ENCODE measurements at regions not wholly inside any gene's neighbourhood (a gene's known extent, or its start where the extent isn't known, plus 50 kb on each side); places are given as distances from the start of the nearest gene placed in this dataset.
"Not testable (repeated sequence)": the region's sequence is repeated elsewhere in the genome, so short reads cannot be mapped to it uniquely, and the experiment has no call there.

DNA sequence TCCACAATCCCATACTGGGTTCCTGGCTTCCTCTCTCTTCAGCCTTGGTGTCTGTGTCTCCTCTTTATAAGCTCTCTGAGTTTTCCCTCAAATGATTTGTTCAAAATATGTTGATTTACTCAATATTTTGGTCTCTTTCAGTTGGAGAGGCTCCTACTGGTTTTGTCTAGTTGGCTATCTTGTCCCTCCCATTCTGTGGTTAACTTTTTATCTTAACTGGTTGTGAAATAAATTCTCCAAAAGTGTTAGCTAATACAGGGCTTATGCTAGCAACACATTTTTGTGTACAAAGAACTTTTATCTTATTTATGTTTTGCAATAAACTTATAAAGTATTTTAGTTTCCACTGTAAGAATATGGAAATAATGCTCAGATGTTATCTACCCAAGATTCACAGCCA lies 200.9 kb downstream of the AASDHPPT start:
- DNase-seq: no peak

DNA sequence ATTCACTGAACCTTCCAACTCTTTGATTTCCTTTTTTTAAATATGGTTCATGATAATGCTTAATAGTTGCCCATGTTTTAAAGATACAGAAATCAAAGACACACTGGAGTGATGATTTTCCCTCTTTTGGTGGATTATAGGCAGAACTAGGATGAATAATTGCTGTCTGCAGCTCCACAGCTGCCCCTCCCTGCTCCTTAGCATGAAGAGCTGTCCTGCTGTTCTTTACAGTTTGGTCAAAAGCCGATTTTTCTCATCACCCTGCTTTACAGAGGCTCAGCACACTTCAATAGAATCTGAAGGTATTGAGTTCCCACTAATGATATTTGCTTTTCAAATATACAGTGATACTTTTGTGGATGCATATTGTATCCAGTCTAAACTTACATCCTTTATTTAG lies 202.6 kb downstream of the AASDHPPT start:
- DNase-seq: no peak

DNA sequence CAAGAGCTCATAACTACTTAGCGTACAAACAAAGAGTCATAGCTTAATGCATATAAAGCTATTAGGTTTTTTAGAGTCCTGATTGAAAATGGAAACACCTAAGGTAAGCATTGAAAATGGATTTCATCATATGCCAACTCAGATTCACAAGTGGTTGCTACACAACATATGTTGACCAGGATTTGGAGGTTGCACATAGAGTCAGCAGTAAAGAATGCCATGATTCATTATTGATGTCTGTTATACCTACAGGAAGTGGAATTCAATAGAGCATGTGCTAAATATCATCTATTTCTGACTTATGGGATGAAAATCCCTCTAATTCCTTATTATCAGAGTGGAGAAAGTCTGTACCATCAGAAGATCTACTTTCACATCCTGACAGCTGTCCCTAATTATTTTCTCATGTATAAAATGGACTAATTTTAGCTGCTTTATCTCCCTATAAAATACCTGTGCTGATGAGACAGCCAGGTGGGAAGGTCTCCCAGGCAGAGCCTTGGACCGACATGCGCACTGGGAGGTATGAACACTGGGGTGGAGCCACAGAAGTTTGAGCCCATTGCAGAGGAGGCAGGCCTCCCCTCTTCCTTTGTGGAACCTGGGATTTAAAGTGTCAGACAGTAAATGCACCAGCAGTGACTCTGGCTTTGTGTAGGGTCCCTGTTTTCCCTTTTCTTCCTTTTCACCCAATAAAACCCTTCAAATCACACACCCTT lies 204.2 kb downstream of the AASDHPPT start:
- no peak for DNase-seq

DNA sequence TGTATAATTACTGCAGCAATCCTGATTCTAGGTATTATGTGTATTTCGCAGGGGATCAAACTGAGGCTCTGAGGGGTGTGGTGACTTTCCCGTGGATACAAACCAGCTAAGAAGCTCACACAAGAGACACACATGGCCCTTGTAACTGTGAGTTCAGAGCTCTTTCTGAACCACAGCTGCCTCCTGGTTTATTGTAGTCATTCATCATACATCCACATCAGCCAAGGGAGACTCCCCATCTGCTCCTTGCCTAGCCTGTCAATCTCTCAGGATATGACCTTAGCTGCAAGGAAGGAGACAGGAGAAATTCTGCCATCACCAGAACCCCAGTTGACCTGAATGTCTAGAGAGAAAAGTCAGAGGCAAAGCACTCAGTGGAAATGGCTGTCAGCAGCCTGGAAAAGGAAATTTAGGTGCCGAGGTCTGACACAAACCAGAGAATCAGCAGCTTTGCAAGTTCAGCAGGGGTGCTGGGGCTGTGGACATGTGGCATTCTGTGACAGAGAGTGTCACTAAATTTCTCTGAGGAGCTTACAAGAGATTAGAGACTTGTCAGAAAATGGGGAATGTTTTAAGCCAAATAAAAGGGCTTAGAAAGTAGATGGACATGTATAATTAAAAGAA lies 209.5 kb downstream of the AASDHPPT start:
- no peak for DNase-seq

DNA sequence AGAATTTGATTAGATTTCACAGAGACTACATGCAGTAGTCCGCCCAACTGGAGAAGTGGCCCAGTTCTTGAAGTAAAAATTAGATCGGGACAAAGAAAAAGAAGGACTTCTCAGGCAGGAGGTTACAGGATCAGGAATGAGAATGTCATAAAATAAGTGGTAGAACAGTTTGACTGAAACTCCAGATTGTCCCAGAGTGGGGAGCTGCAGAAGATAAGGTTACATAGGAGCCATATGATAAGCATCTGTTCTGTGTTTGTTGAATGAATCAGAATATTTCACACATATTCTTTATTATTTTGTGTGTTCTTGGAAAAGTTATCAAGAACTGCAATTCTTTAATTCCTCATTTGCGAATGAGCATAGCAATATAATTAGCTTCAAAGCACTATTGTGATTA lies 210.6 kb downstream of the AASDHPPT start:
- DNase-seq: no peak

DNA sequence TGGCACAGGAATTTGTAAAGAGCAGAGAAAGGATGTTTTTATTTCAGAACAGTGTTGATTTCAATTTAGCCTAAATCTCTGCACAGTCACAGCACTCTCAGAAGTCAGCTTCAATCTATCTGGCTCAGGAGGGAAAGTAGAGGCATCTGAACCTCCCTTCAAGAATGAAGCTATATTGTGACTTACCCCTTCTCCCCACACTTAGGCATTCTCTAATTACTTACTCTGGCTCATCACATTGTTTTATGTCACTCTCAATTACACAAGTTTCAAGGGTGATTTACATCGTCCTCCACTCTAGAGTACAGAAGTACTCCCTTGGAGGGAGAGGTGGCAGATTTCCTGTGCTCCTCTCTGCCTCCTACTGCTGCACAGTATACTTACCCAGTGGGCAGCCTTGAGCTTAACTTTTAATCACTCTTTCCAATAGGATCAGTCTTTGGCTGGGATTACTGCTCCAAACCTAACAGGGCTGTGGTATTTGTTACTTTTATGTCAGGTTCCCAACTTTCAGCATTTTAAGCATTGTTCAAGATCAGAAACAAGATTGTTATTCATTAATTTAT lies 211.4 kb downstream of the AASDHPPT start:
- no peak for DNase-seq

DNA sequence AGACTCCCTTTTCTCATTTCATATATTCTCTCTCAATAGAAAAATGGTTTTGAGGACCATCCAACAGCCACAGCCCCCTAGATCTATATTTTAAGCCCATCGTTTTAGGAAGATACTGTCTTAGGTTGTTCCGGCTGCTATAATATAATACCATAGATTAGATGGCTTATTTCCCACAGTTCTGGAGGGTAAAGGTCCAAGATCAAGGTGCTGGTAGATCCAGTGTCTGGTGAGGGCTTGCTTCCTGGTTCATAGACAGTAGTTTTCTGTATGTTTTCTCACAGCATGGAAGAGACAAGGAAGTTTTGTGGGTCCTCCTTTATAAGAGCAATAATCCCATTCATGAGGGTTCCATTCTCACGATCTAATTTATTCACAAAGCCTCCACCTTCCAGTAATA lies 215.1 kb downstream of the AASDHPPT start:
- DNase-seq: no peak

DNA sequence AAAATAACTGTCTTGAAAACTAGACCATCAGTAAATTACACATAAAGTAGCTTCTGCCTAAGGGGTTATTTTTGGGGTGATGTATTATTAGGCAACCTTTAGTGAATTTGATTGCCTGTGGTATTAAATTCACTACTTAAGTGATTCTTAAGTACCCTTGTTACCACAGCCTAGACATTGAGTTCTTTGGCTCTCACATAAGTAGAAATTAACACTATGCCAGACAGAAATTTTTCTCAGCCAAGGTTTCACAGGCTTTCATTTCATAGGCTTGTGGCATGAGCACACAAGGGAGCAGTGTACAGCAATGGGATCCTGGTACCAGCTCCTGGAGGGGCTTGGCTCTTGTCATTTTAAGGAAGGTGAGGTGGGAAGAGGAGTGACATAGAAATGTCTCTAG lies 218.5 kb downstream of the AASDHPPT start:
- DNase-seq: no peak

DNA sequence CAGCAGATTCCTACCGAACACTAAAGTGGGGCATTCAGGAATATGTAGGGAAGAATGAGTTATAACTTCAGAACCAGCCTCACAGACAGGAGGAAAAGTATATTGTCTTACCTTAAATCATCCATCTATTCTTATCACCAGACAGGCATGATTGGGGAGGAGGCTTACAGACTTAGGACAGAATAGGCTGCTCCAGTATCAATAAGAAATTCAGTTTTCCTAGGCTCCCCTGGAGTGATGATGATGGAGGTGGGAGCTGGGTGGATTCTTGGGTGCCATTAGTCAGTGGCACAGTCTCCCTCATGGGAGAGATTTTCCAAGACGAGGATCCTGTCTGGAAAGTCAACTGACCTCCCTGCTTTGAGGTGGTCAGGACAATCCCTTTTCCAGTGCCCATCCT lies 225.0 kb downstream of the AASDHPPT start:
- no peak for DNase-seq

DNA sequence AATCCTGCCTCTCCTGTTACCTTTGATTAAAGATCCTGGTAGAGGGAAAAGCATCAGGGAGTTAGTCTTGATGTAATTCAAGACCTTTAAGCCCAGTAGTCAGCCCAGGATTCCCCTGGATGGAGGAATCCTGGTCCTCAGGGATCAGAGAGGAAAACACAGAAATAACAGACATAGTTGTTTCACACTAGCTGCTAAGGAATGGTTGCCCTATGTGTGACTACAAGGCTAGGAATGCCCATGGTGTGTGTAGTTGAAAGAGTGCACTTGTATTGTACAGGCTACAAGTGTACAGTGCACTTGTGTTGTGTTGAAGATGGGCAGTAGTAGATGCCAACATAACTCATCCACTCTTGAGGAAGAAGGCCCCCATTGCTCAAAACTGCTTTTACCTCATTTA lies 226.8 kb downstream of the AASDHPPT start:
- DNase-seq: no peak

DNA sequence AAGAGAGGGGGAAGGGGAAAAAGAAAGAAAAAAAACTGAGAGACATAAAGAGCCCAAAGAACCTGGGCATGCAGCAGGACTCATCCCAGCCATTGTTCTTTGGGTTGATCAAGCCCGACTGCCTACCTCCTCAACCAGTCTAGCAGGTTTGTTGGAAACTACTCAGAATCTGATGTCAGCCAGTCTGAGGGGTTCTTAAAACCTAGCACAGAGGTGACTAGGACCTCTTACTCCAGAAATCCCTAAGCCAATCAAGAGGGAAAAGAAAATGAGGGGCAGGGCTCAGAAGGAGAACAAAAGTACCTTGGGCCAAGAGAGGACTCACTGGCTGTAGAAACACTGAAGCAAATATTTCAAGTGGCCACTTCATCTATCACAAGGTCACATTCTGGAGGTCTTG lies 228.0 kb downstream of the AASDHPPT start:
- no peak for DNase-seq

DNA sequence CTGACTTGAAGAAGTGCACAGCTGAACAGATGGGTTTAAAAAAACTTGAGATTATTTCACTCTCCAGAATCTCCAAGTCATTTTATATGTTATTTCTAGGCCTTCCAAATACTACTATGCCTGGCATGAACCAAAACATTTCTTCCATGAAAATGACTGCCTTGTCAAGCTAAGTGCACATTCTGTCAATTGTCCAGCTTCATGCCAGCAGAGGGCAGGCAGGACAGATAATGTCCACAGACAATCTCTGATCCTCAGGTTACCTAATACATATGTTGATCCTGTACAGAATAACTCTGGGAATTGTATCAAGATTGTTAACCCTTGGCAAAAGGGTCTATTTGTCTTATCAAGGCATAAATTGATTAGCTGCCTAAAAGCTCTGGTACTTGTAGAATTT lies 229.5 kb downstream of the AASDHPPT start:
- no peak for DNase-seq

DNA sequence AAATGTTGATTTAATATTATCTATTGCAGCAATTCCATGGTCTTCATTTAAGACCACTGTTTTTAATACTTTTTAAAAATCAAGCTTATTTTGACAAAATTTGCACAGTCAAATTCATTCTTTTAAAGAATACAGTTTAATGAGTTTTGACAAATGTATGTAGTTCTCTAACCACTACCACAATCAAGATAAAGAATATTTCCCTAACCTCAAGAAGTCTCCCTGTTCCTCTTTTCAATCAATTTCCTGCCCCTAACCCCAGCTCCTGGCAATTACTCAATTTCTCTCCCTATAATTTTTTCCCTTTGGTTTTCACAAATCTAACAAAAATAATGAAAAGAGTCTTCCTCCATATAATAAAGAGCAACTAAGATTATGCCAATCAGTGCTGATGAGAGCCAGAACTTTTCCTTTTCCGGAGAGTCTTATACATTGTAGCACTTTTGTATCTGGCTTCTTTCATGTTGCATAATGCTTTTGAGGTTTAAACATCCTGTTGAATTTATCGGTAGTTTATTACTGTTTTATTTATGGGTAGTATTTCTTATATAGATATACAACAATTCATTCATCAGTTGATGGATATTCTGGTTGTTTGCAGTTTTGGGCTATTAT lies 231.7 kb downstream of the AASDHPPT start:
- no peak for DNase-seq

DNA sequence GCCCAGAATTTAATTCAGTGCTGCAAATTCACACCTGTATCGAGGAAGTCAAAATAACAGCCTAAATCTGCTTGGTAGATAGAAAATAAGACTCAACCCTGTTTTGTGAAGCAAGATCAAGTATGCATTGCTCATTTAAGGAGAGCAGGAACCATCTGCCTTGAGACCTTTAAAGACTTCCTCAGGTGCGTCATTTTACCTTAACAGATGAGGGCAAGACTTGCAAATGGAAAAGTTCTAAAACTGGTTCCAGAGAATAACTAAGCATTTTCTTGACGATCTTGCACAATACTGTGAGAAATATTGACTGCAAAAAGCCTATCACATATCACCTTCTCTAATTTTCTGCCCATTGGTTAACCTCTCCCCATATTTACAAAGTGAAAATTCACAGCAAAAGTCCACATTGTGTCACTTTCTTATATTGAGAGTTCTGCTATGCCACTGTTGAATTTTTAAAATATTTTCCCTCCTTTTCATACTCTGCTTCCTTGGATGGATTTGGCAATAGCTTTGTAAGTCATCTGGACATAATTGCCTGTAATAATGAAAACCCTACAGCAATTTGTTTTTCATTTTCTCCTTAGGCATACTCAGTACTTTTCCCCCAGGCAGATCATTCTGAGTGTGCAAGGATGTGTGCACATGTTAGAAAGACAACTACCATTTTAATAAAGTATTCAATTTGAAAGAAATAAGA lies 234.2 kb downstream of the AASDHPPT start:
- DNase-seq: peak; percentile 31

DNA sequence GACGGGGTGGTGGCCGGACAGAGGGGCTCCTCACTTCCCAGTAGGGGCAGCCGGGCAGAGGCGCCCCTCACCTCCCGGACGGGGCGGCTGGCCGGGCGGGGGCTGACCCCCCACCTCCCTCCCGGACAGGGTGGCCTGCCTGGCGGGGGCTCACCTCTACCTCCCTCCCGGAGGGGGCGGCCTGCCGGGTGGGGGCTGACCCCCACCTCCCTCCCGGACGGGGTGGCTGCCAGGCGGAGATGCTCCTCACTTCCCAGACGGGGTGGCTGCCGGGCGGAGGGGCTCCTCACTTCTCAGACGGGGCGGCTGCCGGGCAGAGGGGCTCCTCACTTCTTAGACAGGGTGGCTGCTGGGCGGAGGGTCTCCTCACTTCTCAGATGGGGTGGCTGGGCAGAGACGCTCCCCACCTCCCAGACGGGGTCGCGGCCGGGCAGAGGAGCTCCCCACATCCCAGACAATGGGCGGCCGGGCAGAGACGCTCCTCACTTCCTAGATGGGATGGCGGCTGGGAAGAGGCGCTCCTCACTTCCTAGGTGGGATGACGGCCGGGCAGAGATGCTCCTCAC lies 239.8 kb downstream of the AASDHPPT start:
- not testable (repeated sequence) for DNase-seq

DNA sequence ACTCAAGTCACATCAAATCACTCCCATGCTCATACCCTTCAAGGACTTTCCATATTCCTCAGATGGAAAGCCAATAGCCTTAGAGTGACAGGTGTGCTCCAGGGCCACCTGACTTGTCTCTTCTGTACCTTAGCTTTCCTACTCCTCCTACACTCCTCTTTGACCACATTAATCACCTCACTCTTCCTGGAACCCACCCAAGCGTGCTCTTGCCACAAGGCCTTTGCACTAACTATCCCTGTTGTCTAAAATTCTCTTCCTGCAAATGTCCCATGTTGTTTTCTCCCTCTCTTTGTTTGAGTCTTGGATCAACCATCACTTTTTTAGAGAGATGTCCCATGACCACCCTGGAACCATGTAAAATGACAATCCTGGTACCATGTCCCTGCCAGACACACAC lies 244.1 kb downstream of the AASDHPPT start:
- no peak for DNase-seq

DNA sequence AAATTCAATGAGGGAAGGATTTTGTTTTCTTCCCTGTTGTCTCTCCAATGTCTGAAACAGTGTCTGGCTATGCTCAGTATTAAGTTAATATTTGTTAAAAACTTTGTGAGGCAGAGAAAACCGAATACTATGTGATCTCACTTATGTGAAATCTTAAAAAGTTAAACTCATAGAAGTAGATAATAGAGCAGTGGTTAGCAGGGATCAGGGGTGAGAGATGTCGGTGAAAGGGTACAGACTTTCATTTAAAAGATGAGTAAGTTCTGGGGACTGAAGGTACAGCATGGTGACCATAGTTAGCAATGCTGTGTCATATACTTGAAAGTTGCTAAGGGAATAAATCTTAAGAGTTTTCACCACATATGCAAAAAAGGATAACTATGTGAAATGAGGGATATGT lies 244.6 kb downstream of the AASDHPPT start:
- no peak for DNase-seq

DNA sequence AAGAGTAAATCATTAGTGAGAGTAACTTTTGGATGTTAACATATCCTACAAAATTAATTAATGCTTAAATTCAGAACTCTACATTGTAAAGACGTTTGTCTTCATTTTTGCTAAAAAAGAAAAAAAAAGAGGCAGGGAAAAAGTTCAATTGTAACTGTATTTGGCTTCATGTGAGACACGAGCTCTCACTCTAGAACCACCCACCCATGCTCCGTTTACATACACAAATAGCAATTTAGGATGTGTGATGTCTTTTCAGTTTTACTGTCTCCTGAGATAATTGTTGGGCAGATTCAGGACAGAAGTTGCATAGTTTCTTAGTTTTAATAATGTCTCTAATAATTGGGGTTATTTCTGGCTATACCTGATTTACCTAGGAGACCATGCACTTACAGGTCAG lies 248.6 kb downstream of the AASDHPPT start:
- DNase-seq: no peak

DNA sequence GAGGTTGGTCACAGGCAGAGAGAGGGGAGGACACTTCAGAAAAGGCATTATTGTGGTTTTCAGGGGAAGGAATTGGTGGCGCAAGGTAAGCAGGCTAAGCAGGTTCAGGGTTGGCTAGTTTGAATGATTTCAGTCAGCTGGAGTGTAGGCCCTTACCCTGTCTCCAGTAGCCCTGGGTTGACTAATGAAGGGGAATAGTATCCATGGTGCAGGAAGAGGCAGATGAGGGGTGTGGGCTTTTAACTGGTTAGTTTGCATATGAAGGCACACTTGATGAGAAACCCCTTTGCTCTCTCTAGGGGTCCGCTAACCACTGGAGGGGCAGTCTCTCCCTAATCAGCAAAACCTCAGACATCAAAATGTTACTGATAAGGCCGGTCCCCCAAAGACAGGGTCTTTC lies 249.7 kb downstream of the AASDHPPT start:
- no peak for DNase-seq

DNA sequence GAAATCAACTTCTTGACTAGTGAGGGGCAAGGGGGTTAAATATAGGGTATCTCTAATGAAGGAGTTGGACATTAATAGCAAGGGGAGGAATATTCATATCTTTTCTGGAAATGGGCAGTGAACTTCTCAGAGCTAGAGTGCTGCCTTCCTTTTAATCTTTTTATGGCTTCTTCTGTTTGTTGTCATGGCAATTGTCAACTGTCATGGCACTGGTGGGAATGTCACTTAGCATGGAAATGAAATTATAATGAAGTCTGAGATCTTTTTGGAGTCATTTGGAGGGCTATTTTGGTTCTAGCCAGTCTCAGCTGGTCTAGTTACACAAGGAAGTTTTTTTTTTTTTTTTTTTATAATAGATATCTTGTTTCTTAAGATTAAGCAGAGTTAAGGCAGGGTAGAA lies 250.2 kb downstream of the AASDHPPT start:
- no peak for DNase-seq

DNA sequence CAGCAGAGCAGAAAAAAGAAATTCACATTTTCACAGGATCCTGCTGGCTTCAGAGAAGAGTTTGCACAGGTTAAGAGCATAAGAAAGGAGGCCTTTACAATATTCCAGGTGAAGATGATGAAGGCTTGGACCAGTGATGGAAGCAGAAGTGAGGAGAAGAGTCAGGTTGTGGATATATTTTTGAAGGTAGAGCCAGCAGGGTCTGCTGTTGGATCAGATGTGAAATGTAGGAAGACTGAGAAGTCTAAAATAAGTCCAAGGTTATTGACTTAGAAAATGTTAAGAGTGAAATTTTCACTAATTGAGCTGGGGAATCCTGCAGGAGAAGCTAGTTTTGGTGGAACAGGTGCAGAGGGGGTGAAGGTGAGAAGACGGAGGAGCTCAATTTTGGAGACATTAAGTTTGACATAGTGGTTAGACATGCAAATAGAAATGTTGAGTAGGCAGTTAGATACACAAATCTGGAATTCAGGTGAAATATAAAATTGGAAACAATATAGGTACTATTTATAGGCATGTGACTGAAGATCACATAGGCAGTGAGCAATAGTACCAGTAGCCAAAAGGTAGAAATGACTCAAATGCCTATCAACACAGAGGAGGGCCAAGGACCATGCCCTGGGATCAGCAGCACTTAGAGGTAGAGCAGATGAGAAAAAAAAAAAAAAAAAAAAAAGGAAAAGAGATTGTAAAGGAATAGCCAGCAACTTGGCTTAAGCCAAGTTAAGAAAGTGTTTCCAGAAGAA lies 252.0 kb downstream of the AASDHPPT start:
- DNase-seq: no peak

DNA sequence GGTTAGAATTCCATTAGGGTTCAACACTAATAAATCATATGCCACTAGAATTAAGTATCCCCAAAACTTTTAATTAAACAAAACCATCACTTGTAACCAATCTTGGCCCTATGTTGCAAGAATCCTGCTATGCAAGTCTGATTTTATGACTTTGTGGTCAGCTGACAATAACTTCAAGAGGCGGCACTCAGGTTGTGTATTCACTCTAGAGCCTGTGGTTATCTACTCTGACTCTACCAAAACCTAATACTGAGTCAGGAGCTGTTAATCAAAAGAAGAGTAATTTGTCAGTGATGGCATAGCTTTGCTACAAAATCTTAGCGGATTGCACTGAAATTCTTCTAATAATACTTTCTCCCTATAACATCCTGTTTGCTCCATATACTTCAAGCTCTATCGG lies 253.7 kb downstream of the AASDHPPT start:
- DNase-seq: no peak

Measured in skin of body (tissue), 1 donor.